ENCODE measurements at regions not wholly inside any gene's neighbourhood (a gene's known extent, or its start where the extent isn't known, plus 50 kb on each side); places are given as distances from the start of the nearest gene placed in this dataset.

DNA sequence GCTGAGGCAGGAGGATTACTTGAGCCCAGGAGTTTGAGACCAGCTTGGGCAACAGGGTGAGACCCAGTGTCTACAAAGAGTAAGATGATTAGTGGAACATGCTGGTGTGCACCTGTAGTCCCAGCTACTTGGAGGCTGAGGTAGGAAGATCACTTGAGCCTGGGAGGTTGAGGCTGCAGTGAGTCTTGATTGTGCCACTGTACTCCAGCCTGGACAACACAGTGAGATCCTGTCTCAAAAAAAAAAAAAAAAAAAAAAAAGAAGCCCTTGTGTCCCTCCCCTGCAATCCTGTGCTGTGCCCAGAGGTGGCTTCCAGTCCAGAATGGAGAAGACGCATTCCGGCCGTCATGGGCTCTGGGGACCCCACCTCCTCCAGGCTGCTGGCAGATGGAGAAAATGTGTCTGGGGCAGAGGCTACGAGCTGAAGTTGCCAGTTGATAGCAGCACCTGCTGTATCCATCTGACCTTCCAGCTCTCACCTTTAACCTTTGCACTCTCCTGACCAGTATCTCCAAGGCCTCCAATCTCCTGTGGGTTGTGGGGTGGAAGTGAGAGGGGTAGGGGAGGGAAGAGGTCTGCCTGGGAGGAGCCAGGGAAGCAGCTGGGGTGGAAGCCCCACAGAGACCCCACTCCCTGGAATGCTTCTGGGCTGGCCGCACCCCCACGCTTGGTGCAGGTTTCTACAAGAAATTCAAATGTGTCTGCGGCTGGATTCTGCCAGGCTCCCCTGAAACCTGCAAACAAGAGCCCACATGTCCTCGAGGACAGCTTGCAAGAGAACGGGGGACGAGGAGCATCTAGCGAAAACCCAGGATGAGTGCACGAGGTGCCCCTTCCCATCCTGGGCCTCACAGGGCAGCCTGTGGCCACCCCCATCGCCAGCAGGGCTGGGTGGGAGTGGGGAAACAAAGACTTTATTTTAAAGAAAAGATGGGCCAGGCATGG is 148.3 kb upstream of the IER5L start:
- Histone ChIP-seq H3K79me2 (ENCODE audit: low read depth) (no peaks in the 10 kb centered on the region), H3F3A (ENCODE audit: insufficient read depth, low read depth) (peaks cover 4% of the 10 kb centered on the region; the same call in 1 of the 2 replicates), H3K36me3 (ENCODE audit: low read depth) (no peaks in the 10 kb centered on the region), H3K9me2 (ENCODE audit: insufficient read depth) (no peaks in the 10 kb centered on the region), H3K4me2 (no peak overlapping the region), H3K27me3 (ENCODE audit: insufficient read depth, low read depth) (no peaks in the 10 kb centered on the region), H4K20me1 (ENCODE audit: insufficient read depth) (no peaks in the 10 kb centered on the region), H3K27ac (no peak overlapping the region), H2AFZ (no peak overlapping the region), H3K4me3 (no peak overlapping the region), H3K4me1 (replicated peaks; ENCODE audit: insufficient read depth) (peaks cover 10% of the 10 kb centered on the region; the same call in 1 of the 2 replicates), H3K9me3 (ENCODE audit: insufficient read depth, low read depth) (peaks cover 12% of the 10 kb centered on the region)
- BruUV-seq (replicated peaks), result no TSS peak
- TF ChIP-seq EZH2 (IDR thresholded peaks at IDR 0.05; ENCODE audit: low read depth) (no peak), CTCF (conservative IDR thresholded peaks at IDR 0.05) (no peak)
- CTCF ChIA-PET, result no interaction called here
- POLR2A ChIA-PET (ENCODE audit: unreplicated experiment), result no interaction called here
- no peak for DNase-seq
- intact Hi-C loops (cut with micrococcal nuclease; ENCODE audit: unreplicated experiment), result no loop called here

DNA sequence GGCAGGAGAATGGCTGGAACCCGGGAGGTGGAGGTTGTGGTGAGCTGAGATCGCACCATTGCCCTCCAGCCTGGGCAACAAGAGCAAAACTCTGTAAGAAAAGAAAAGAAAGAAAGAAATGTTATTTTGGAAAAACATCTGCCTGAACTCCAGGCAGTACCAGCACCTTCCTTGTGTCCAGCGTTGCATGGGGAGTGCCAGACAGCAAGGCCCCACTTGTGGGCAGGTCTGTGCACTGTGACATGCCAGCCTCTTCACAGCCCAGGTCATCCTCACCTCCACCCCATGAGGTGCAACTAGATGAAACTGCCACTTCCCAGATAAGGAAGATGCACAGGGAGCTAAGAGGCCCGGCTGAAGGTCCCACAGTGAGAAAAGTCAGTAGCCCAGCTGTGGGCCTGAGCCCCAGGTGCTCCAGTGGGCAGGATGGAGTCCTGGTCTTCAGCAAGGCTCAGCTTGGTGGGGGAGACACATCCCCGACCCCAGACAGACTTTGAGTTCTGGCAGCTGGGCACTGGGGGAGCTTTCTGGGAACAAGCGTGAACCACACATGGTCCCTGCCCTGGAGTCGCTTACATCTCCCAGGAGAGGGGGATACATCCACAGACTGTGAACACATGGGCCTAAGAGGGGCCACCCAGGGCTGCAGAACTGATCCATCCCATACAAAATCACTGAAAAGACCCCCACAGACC is 146.9 kb upstream of the IER5L start:
- H3K79me2 ChIP-seq (ENCODE audit: low read depth), result no peaks in the 10 kb centered on the region
- DNase-seq, result no peak
- H3K4me2 ChIP-seq, result no peak overlapping the region
- H3K27ac ChIP-seq, result no peak overlapping the region
- H4K20me1 ChIP-seq (ENCODE audit: insufficient read depth), result no peaks in the 10 kb centered on the region
- H3K27me3 ChIP-seq (ENCODE audit: insufficient read depth, low read depth), result no peaks in the 10 kb centered on the region
- peaks cover 4% of the 10 kb centered on the region; the same call in 1 of the 2 replicates for H3F3A ChIP-seq (ENCODE audit: insufficient read depth, low read depth)
- CTCF ChIA-PET, result interaction anchor here (0.6 kb wide), 1 partner anchor 205 kb away, joined by 4 read pairs; no protein-coding TSS in a partner anchor
- no peak overlapping the region for H3K4me3 ChIP-seq
- BruUV-seq (replicated peaks), result no TSS peak
- POLR2A ChIA-PET (ENCODE audit: unreplicated experiment), result no interaction called here
- H3K9me3 ChIP-seq (ENCODE audit: insufficient read depth, low read depth), result no peaks in the 10 kb centered on the region
- no peaks in the 10 kb centered on the region for H3K36me3 ChIP-seq (ENCODE audit: low read depth)
- H3K9me2 ChIP-seq (ENCODE audit: insufficient read depth), result no peaks in the 10 kb centered on the region
- TF ChIP-seq EZH2 (IDR thresholded peaks at IDR 0.05; ENCODE audit: low read depth) (no peak), CTCF (conservative IDR thresholded peaks at IDR 0.05) (no peak)
- no peak overlapping the region for H2AFZ ChIP-seq
- H3K4me1 ChIP-seq (replicated peaks; ENCODE audit: insufficient read depth), result peaks cover 9% of the 10 kb centered on the region; the same call in 1 of the 2 replicates
- intact Hi-C loops (cut with micrococcal nuclease; ENCODE audit: unreplicated experiment), result no loop called here

- Histone ChIP-seq H3K36me3 (ENCODE audit: low read depth) (no peaks in the 10 kb centered on the region), H3K79me2 (ENCODE audit: low read depth) (no peaks in the 10 kb centered on the region), H3K9me2 (ENCODE audit: insufficient read depth) (no peaks in the 10 kb centered on the region), H3K4me3 (no peak overlapping the region), H3K27ac (no peak overlapping the region), H3K4me1 (replicated peaks; ENCODE audit: insufficient read depth) (peaks cover 9% of the 10 kb centered on the region; the same call in 1 of the 2 replicates), H4K20me1 (ENCODE audit: insufficient read depth) (no peaks in the 10 kb centered on the region), H3K4me2 (no peak overlapping the region), H3K27me3 (ENCODE audit: insufficient read depth, low read depth) (no peaks in the 10 kb centered on the region), H3K9me3 (ENCODE audit: insufficient read depth, low read depth) (no peaks in the 10 kb centered on the region), H3F3A (ENCODE audit: insufficient read depth, low read depth) (peaks cover 4% of the 10 kb centered on the region; the same call in 1 of the 2 replicates), H2AFZ (no peak overlapping the region)
- no TSS peak for BruUV-seq (replicated peaks)
- ChIA-PET POLR2A (ENCODE audit: unreplicated experiment) (interaction anchor here (0.7 kb wide), 2 partner anchors 69 to 184 kb away, joined by 3 read pairs; no protein-coding TSS in a partner anchor), CTCF (no interaction called here)
- DNase-seq, result no peak
- TF ChIP-seq EZH2 (IDR thresholded peaks at IDR 0.05; ENCODE audit: low read depth), result no peak
- TF ChIP-seq CTCF (conservative IDR thresholded peaks at IDR 0.05), result no peak
- intact Hi-C loops (cut with micrococcal nuclease; ENCODE audit: unreplicated experiment), result no loop called here
Observed at GRCh38 chr9:129323999-129324553, 146.0 kb upstream of the IER5L start.
